ENCODE measurements at regions not wholly inside any gene's neighbourhood (a gene's known extent, or its start where the extent isn't known, plus 50 kb on each side); places are given as distances from the start of the nearest gene placed in this dataset.

DNA sequence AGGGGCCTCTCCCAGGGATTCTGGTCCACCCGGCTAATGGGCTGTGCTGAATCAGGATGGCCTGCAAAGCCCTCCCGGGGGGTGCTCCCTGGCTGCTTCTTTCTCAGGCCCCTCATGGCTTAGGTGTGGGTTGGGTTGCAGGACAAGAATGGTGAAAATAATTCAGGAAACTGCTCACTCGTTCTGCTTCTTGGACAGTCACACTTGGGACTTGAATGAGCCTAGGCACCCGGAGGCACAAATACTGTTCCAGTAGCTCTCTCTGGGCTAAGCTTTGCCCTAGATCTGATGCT lies 83.2 kb downstream of the TRIM29 start:
- H3K14ac ChIP-seq (ENCODE audit: insufficient read depth, low read length) = no peak overlapping the region
- Mint-ChIP-seq H3K27ac (no peak overlapping the region), H3K27me3 (ENCODE audit: low read depth) (peaks cover 5% of the 10 kb centered on the region), H3K4me3 (no peak overlapping the region), H3K9me3 (peaks cover 5 to 7% of the 10 kb centered on the region in 2 experiments; a peak in 4 of 5 replicates), H3K4me1 (peaks cover 38 to 41% of the 10 kb centered on the region in 2 experiments), H3K36me3 (ENCODE audit: insufficient read depth in 1 of 3, low read depth in 3 of 3) (peaks cover 2 to 15% (median 7%) of the 10 kb centered on the region in 3 experiments; a peak in 5 of 7 replicates)
- H2BK5ac ChIP-seq (ENCODE audit: insufficient read length, low read length) = no peak overlapping the region
- no peak overlapping the region for H4K91ac ChIP-seq (ENCODE audit: insufficient read length, low read depth, low read length)
- no CpG with 5 or more reads among the region's 4 CpGs for WGBS (ENCODE audit: extremely low coverage, insufficient read length, low lambda C conversion rate)
- no peak overlapping the region for H3K18ac ChIP-seq (ENCODE audit: insufficient read length, low read depth, low read length)
- no peaks in the 10 kb centered on the region for H3K27me3 ChIP-seq (ENCODE audit: insufficient read depth, low read length)
- H3K4me2 ChIP-seq (ENCODE audit: insufficient read depth, insufficient read length, low read length) = no peak overlapping the region
- no peak overlapping the region for H3K4ac ChIP-seq (ENCODE audit: low read depth, low read length)
- no peak overlapping the region for H2BK120ac ChIP-seq (ENCODE audit: low read depth, low read length, poor library complexity, severe bottlenecking)
- no peak overlapping the region for H3T11ph ChIP-seq (ENCODE audit: low read length)
- no peaks in the 10 kb centered on the region for H4K20me1 ChIP-seq (ENCODE audit: control insufficient read depth, insufficient read depth, insufficient read length)
- no peak overlapping the region for H4K5ac ChIP-seq (ENCODE audit: insufficient read length, low read depth, low read length)
- H2AK5ac ChIP-seq (ENCODE audit: insufficient read length, low read length) = no peak overlapping the region
- no peak overlapping the region for H2BK20ac ChIP-seq (ENCODE audit: low read depth, low read length, poor library complexity, severe bottlenecking)
- no peak overlapping the region for H3K9ac ChIP-seq (ENCODE audit: extremely low read depth, insufficient read length, low read length)
- no peaks in the 10 kb centered on the region for H3K23me2 ChIP-seq (ENCODE audit: insufficient read length, low read depth, low read length, poor library complexity, severe bottlenecking)
- no peaks in the 10 kb centered on the region for H3K9me3 ChIP-seq (ENCODE audit: control insufficient read depth, low read depth, low read length)
- no peaks in the 10 kb centered on the region for H3K79me2 ChIP-seq (ENCODE audit: insufficient read depth, low read length)
- peak; percentile 10 for DNase-seq
- H3K4me1 ChIP-seq (ENCODE audit: insufficient read depth, low read length) = peaks cover 27% of the 10 kb centered on the region
- H4K8ac ChIP-seq (replicated peaks; ENCODE audit: insufficient read length, low read depth, low read length) = no peak overlapping the region
- no peak overlapping the region for H3K23ac ChIP-seq (ENCODE audit: insufficient read length, low read depth, low read length)
- no peak overlapping the region for H2BK12ac ChIP-seq (ENCODE audit: insufficient read length, low read depth, low read length)
- H3K27ac ChIP-seq (ENCODE audit: insufficient read length, low read depth, low read length) = no peak overlapping the region
- H2AFZ ChIP-seq (ENCODE audit: low read length) = no peak overlapping the region
- no peak overlapping the region for H3K56ac ChIP-seq (ENCODE audit: insufficient read length, low read depth, low read length)
- no peaks in the 10 kb centered on the region for H3K79me1 ChIP-seq (ENCODE audit: insufficient read depth, low read depth, low read length, poor library complexity, severe bottlenecking)
- H2BK15ac ChIP-seq (ENCODE audit: low read depth, low read length) = no peak overlapping the region
- TF ChIP-seq, protein P1, sequence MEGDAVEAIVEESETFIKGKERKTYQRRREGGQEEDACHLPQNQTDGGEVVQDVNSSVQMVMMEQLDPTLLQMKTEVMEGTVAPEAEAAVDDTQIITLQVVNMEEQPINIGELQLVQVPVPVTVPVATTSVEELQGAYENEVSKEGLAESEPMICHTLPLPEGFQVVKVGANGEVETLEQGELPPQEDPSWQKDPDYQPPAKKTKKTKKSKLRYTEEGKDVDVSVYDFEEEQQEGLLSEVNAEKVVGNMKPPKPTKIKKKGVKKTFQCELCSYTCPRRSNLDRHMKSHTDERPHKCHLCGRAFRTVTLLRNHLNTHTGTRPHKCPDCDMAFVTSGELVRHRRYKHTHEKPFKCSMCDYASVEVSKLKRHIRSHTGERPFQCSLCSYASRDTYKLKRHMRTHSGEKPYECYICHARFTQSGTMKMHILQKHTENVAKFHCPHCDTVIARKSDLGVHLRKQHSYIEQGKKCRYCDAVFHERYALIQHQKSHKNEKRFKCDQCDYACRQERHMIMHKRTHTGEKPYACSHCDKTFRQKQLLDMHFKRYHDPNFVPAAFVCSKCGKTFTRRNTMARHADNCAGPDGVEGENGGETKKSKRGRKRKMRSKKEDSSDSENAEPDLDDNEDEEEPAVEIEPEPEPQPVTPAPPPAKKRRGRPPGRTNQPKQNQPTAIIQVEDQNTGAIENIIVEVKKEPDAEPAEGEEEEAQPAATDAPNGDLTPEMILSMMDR (conservative IDR thresholded peaks at IDR 0.05) = no peak
